MM.1S (cell line): ENCODE measurements at regions not wholly inside any gene's neighbourhood (a gene's known extent, or its start where the extent isn't known, plus 50 kb on each side); places are given as distances from the start of the nearest gene placed in this dataset.

Experiments used
- DNase-seq: peaks from one replicate; pipeline ENCODE4 v3.0.0-alpha.2; 2015
- H2AFZ ChIP-seq: fragments of 300-600 bp; sonication (generic); 2 replicates; pipeline ENCODE4 v1.6.0; 2016; ENCODE audit warnings: antibody characterized with exemption, low read length
- H3F3A ChIP-seq: fragments of 300-600 bp; sonication (generic); 2 replicates; pipeline ENCODE4 v1.6.1; 2016; ENCODE audit warnings: mild to moderate bottlenecking, antibody characterized with exemption, low read length, moderate library complexity, mixed read lengths; ENCODE audit not compliant: insufficient read depth
- H3K27ac ChIP-seq: fragments of 300-600 bp; sonication (generic); 2 replicates; pipeline ENCODE4 v1.5.1; 2016; ENCODE audit warnings: mild to moderate bottlenecking, low read length
- H3K27me3 ChIP-seq: fragments of 300-600 bp; sonication (generic); replicated peaks from 2 replicates; pipeline ENCODE4 v1.6.0; 2016; ENCODE audit warnings: low read length; ENCODE audit not compliant: insufficient read depth
- H3K36me3 ChIP-seq: fragments of 300-600 bp; sonication (generic); replicated peaks from 2 replicates; pipeline ENCODE4 v1.6.1; 2016; ENCODE audit warnings: mild to moderate bottlenecking, low read length, mixed read lengths; ENCODE audit not compliant: insufficient read depth
- H3K4me1 ChIP-seq: fragments of 300-600 bp; sonication (generic); 2 replicates; pipeline ENCODE4 v1.6.1; 2016; ENCODE audit warnings: low read length, mixed read lengths
- H3K4me2 ChIP-seq: fragments of 300-600 bp; sonication (generic); 2 replicates; pipeline ENCODE4 v1.6.0; 2016; ENCODE audit warnings: low read depth, low read length
- H3K4me3 ChIP-seq: fragments of 300-600 bp; sonication (generic); 2 replicates; pipeline ENCODE4 v1.5.1; 2016; ENCODE audit warnings: low read length, mixed read lengths
- H3K79me2 ChIP-seq: fragments of 300-600 bp; sonication (generic); 2 replicates; pipeline ENCODE4 v1.6.1; 2016; ENCODE audit warnings: mixed run types, low read length, mixed read lengths
- H3K9ac ChIP-seq: fragments of 300-600 bp; sonication (generic); 2 replicates; pipeline ENCODE4 v1.6.1; 2016; ENCODE audit warnings: low read length, mixed read lengths
- H3K9me2 ChIP-seq: fragments of 300-600 bp; sonication (generic); replicated peaks from 2 replicates; pipeline ENCODE4 v1.6.1; 2016; ENCODE audit warnings: mild to moderate bottlenecking, low read length, mixed read lengths; ENCODE audit not compliant: insufficient read depth
- H3K9me3 ChIP-seq: fragments of 300-600 bp; sonication (generic); replicated peaks from 2 replicates; pipeline ENCODE4 v1.6.1; 2016; ENCODE audit warnings: mild to moderate bottlenecking, low read length, mixed read lengths; ENCODE audit not compliant: insufficient read depth
- H4K20me1 ChIP-seq: fragments of 300-600 bp; sonication (generic); 2 replicates; pipeline ENCODE4 v1.6.1; 2016; ENCODE audit warnings: mild to moderate bottlenecking, low read length, moderate library complexity, mixed read lengths; ENCODE audit not compliant: insufficient read depth
- EZH2 ChIP-seq: fragments of 300-600 bp; sonication (generic); optimal IDR thresholded peaks from 2 replicates; pipeline ENCODE3; 2017; ENCODE audit warnings: low read depth, mild to moderate bottlenecking, antibody characterized with exemption, low read length, mixed read lengths
- EZH2phosphoT487 ChIP-seq: fragments of 300-600 bp; sonication (generic); IDR thresholded peaks from 2 replicates; pipeline ENCODE4 v1.6.1; 2018; ENCODE audit warnings: antibody characterized with exemption, low read length
- TF ChIP-seq, protein P1 (sequence below): fragments of 300-600 bp; sonication (generic); IDR thresholded peaks from 2 replicates; pipeline ENCODE4 v1.5.1; 2016; ENCODE audit warnings: antibody characterized with exemption, low read length, mixed read lengths

DNA sequence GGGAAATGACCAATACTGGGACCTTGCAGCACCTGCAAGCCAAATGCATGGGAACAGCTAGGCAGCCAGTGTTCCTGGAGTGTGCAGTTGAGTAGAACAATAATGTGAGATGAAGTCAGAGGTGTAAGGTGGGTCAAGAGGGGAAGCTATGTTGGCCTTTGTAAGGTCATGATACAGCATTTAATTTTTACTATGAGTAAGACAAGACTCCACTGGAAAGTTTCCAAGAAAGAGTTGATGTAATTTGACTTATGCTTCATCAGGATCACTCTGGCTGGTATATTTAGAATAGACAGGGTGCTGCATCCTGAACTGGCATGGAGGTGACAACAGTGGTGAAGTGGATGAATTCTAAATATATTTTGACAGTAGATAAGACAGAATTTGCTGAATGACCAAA lies 744.8 kb downstream of the KCTD16 start:
- Histone ChIP-seq H3K27me3 (no peaks in the 10 kb centered on the region), H3K27ac (no peak overlapping the region), H3F3A (no peaks in the 10 kb centered on the region), H3K9ac (no peak overlapping the region), H2AFZ (no peak overlapping the region), H3K9me2 (no peaks in the 10 kb centered on the region), H4K20me1 (no peaks in the 10 kb centered on the region), H3K36me3 (no peaks in the 10 kb centered on the region), H3K4me2 (no peak overlapping the region), H3K9me3 (no peaks in the 10 kb centered on the region), H3K4me3 (no peak overlapping the region), H3K79me2 (no peaks in the 10 kb centered on the region), H3K4me1 (no peaks in the 10 kb centered on the region)
- TF ChIP-seq EZH2 (no peak), EZH2phosphoT487 (no peak)
- TF ChIP-seq, protein P1, sequence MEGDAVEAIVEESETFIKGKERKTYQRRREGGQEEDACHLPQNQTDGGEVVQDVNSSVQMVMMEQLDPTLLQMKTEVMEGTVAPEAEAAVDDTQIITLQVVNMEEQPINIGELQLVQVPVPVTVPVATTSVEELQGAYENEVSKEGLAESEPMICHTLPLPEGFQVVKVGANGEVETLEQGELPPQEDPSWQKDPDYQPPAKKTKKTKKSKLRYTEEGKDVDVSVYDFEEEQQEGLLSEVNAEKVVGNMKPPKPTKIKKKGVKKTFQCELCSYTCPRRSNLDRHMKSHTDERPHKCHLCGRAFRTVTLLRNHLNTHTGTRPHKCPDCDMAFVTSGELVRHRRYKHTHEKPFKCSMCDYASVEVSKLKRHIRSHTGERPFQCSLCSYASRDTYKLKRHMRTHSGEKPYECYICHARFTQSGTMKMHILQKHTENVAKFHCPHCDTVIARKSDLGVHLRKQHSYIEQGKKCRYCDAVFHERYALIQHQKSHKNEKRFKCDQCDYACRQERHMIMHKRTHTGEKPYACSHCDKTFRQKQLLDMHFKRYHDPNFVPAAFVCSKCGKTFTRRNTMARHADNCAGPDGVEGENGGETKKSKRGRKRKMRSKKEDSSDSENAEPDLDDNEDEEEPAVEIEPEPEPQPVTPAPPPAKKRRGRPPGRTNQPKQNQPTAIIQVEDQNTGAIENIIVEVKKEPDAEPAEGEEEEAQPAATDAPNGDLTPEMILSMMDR: no peak
- DNase-seq: no peak

DNA sequence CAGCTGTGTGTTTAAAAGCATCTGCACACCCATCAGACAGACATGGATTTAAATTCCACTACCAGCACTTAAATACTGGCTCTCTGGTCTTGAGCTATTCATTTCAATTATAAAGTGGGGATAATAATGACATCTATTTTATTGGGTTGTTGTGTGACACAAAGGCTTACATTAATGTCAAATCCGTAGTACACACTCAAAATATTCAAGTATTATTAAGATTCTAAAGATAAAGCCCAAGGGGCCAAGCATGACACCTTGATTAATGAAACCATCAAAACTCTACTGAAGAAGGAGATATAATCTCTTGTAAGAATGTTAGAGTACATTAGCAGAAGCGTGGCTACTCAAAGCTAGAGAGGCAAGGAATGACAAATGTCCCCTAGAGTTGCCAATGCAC lies 743.0 kb downstream of the KCTD16 start:
- DNase-seq: no peak
- H3K27ac ChIP-seq: no peak overlapping the region
- no peaks in the 10 kb centered on the region for H3K27me3 ChIP-seq
- no peaks in the 10 kb centered on the region for H3K36me3 ChIP-seq
- no peak overlapping the region for H3K4me2 ChIP-seq
- H3F3A ChIP-seq: no peaks in the 10 kb centered on the region
- H3K9me3 ChIP-seq: no peaks in the 10 kb centered on the region
- no peaks in the 10 kb centered on the region for H3K9me2 ChIP-seq
- no peaks in the 10 kb centered on the region for H4K20me1 ChIP-seq
- H3K9ac ChIP-seq: no peak overlapping the region
- TF ChIP-seq EZH2phosphoT487 (no peak), EZH2 (no peak)
- TF ChIP-seq, protein P1: no peak
- no peak overlapping the region for H2AFZ ChIP-seq
- H3K79me2 ChIP-seq: no peaks in the 10 kb centered on the region
- no peak overlapping the region for H3K4me3 ChIP-seq
- H3K4me1 ChIP-seq: no peaks in the 10 kb centered on the region

DNA sequence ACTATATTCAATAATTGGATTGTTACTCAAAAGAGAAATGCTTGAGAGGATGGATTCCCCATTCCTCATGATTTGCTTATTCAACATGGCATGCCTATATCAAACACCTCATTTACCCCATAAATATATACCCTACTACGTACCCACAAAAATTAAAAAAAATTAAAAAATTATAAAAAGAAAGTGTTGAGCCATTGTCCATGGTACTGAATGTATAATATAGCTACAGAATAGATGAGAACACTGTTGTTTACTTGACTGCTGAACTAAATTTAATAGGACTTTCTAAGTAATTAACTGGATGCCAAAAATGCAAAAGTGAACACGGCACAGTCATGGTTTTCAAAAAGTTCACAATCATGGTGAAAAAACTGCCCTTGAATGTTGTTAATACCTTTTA lies 725.8 kb downstream of the KCTD16 start:
- DNase-seq: no peak
- Histone ChIP-seq H3K9ac (no peak overlapping the region), H3K4me1 (no peaks in the 10 kb centered on the region), H3K4me3 (no peak overlapping the region), H3K79me2 (no peaks in the 10 kb centered on the region), H4K20me1 (no peaks in the 10 kb centered on the region), H3F3A (no peaks in the 10 kb centered on the region), H3K27ac (no peak overlapping the region), H3K36me3 (no peaks in the 10 kb centered on the region), H3K9me2 (no peaks in the 10 kb centered on the region), H2AFZ (no peak overlapping the region), H3K9me3 (no peaks in the 10 kb centered on the region), H3K4me2 (no peak overlapping the region), H3K27me3 (no peaks in the 10 kb centered on the region)
- TF ChIP-seq EZH2phosphoT487 (no peak), EZH2 (no peak)
- TF ChIP-seq, protein P1: no peak

DNA sequence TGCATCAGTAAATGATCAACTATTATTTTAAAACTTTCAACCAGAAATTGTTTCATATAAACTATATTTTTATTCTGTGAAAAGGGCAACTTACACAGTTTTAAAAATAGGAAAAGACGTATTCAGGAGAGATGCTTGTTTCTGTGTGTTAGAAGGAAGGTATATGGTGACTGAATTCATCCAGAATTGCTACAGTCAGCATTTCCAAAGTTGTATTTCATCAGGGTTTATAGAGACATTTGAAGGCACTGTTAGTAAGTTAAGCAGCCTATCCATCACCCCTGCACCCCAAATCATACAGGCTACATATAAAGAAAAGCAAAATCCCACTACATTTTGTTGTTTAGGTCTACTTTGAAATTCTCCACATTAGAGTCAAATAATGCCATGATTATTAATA lies 716.0 kb downstream of the KCTD16 start:
- Histone ChIP-seq H4K20me1 (no peaks in the 10 kb centered on the region), H3K79me2 (no peaks in the 10 kb centered on the region), H3K4me2 (no peak overlapping the region), H3K36me3 (no peaks in the 10 kb centered on the region), H3K27me3 (no peaks in the 10 kb centered on the region), H3K9me3 (no peaks in the 10 kb centered on the region), H3F3A (no peaks in the 10 kb centered on the region), H3K4me3 (no peak overlapping the region), H3K9me2 (no peaks in the 10 kb centered on the region), H2AFZ (no peak overlapping the region), H3K4me1 (no peaks in the 10 kb centered on the region), H3K27ac (no peak overlapping the region), H3K9ac (no peak overlapping the region)
- no peak for DNase-seq
- TF ChIP-seq EZH2phosphoT487 (no peak), EZH2 (no peak)
- TF ChIP-seq, protein P1: no peak
